ENCODE measurements at regions not wholly inside any gene's neighbourhood (a gene's known extent, or its start where the extent isn't known, plus 50 kb on each side); places are given as distances from the start of the nearest gene placed in this dataset.

DNA sequence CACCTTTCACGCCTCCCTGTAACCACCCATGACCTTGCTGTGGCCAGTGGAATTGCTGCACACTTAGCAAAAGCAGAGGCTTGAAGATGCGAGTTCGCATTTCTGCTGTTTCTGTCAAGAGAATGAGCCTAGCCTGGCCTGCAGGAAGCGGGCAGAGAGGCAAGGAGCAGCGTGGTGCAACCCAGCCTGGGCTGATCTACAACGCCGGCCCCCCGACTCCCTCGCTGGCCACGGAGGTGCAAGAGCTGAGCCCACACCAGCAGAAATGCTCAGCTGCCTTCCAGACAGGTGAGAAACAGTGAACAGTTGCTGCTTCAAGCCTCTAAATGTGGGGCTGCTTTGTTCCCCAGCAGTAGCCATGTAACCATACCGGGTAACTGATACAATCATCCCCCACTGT lies 116.4 kb downstream of the NCOR2 start:
- Histone ChIP-seq H3K27ac (ENCODE audit: low read depth, low read length) (no peak overlapping the region), H4K20me1 (ENCODE audit: control insufficient read depth, insufficient read depth, low read depth, low read length) (peaks cover 4% of the 10 kb centered on the region; the same call in 1 of the 2 replicates), H3K27me3 (ENCODE audit: control insufficient read depth, low read length) (no peaks in the 10 kb centered on the region), H3F3A (ENCODE audit: control insufficient read depth, insufficient read depth) (no peaks in the 10 kb centered on the region), H3K4me1 (ENCODE audit: control insufficient read depth, low read length) (peaks cover 15% of the 10 kb centered on the region), H3K4me2 (ENCODE audit: low read length) (no peak overlapping the region), H3K9me2 (replicated peaks; ENCODE audit: control insufficient read depth, low read length) (no peaks in the 10 kb centered on the region), H3K79me2 (ENCODE audit: control insufficient read depth, low read length) (no peaks in the 10 kb centered on the region), H3K36me3 (ENCODE audit: control insufficient read depth, low read length) (no peaks in the 10 kb centered on the region; the same call in none of the 2 replicates), H3K4me3 (ENCODE audit: low read length) (no peak overlapping the region), H3K9me3 (ENCODE audit: control insufficient read depth, insufficient read depth, low read length) (no peaks in the 10 kb centered on the region)
- TF ChIP-seq, protein P1, sequence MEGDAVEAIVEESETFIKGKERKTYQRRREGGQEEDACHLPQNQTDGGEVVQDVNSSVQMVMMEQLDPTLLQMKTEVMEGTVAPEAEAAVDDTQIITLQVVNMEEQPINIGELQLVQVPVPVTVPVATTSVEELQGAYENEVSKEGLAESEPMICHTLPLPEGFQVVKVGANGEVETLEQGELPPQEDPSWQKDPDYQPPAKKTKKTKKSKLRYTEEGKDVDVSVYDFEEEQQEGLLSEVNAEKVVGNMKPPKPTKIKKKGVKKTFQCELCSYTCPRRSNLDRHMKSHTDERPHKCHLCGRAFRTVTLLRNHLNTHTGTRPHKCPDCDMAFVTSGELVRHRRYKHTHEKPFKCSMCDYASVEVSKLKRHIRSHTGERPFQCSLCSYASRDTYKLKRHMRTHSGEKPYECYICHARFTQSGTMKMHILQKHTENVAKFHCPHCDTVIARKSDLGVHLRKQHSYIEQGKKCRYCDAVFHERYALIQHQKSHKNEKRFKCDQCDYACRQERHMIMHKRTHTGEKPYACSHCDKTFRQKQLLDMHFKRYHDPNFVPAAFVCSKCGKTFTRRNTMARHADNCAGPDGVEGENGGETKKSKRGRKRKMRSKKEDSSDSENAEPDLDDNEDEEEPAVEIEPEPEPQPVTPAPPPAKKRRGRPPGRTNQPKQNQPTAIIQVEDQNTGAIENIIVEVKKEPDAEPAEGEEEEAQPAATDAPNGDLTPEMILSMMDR (IDR thresholded peaks at IDR 0.05; ENCODE audit: low read depth, low read length, poor library complexity, severe bottlenecking) = no peak
- no peak for TF ChIP-seq EZH2phosphoT487 (IDR thresholded peaks at IDR 0.05; ENCODE audit: borderline replicate concordance, low read length)

DNA sequence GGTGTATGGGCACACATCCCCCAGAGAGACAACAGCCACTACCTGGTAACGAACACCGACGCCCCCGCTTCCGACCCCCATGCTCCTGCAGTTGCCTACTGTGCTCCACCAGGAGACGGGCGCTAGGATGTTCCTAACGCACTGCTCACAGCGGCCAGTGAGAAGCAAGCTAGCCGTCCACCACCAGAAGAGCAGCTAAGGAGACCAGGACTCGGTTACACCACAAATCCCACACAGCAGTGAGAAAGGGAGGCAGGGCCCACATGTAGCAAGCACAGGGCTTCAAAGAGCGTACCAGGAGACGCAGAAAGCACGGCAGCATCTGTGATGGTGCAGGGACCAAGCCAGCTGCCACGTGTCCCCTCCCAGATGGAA lies 117.0 kb downstream of the NCOR2 start:
- no peaks in the 10 kb centered on the region; the same call in none of the 2 replicates for H3K36me3 ChIP-seq (ENCODE audit: control insufficient read depth, low read length)
- no peak for TF ChIP-seq EZH2phosphoT487 (IDR thresholded peaks at IDR 0.05; ENCODE audit: borderline replicate concordance, low read length)
- TF ChIP-seq, protein P1 (IDR thresholded peaks at IDR 0.05; ENCODE audit: low read depth, low read length, poor library complexity, severe bottlenecking) = no peak
- no peaks in the 10 kb centered on the region for H3K9me2 ChIP-seq (replicated peaks; ENCODE audit: control insufficient read depth, low read length)
- H3K4me2 ChIP-seq (ENCODE audit: low read length) = no peak overlapping the region
- peaks cover 15% of the 10 kb centered on the region for H3K4me1 ChIP-seq (ENCODE audit: control insufficient read depth, low read length)
- no peak overlapping the region for H3K27ac ChIP-seq (ENCODE audit: low read depth, low read length)
- no peaks in the 10 kb centered on the region; the same call in 1 of the 2 replicates for H4K20me1 ChIP-seq (ENCODE audit: control insufficient read depth, insufficient read depth, low read depth, low read length)
- H3F3A ChIP-seq (ENCODE audit: control insufficient read depth, insufficient read depth) = no peaks in the 10 kb centered on the region
- H3K4me3 ChIP-seq (ENCODE audit: low read length) = no peak overlapping the region
- no peaks in the 10 kb centered on the region for H3K27me3 ChIP-seq (ENCODE audit: control insufficient read depth, low read length)
- H3K9me3 ChIP-seq (ENCODE audit: control insufficient read depth, insufficient read depth, low read length) = no peaks in the 10 kb centered on the region
- no peaks in the 10 kb centered on the region for H3K79me2 ChIP-seq (ENCODE audit: control insufficient read depth, low read length)

DNA sequence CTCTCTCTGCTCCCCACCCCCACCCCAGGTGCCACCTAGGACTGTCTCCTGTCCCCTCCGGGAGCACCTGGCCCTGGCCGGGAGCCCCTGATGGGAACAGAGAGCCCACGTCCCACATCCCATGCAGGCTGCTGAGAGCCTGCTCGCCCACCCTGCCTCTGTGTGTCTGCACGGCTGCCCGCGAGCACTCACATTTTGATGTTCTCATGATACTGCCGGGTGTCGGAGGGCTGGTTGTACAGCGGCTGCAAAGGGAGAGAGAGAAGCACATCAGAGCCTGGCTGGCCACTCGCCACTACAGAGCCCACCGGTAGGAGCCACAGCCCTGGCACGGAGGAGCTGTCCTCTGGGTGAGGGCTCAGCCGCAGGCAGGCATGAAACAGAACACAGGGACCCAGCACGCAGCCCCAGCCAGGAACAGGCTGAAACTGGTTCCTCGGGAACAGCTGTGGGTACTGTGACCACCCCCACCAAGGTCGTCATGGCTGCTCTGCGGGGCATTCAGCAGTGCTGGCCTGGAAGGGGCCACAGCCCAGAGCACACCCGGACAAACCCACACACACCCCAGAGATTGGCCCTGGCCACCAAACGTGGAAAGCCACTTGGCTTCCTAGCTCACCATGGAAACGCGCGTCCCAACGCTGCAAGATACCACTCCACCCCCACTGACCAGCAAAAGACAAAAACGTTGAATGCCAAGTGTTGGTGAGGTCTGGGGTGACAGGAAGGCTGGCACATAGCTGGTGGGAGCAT lies 117.6 kb downstream of the NCOR2 start:
- Histone ChIP-seq H3K27ac (ENCODE audit: low read depth, low read length) (no peak overlapping the region), H3K4me2 (ENCODE audit: low read length) (no peak overlapping the region), H3K36me3 (ENCODE audit: control insufficient read depth, low read length) (no peaks in the 10 kb centered on the region; the same call in none of the 2 replicates), H3F3A (ENCODE audit: control insufficient read depth, insufficient read depth) (no peaks in the 10 kb centered on the region), H3K27me3 (ENCODE audit: control insufficient read depth, low read length) (no peaks in the 10 kb centered on the region), H3K9me3 (ENCODE audit: control insufficient read depth, insufficient read depth, low read length) (no peaks in the 10 kb centered on the region), H3K4me3 (ENCODE audit: low read length) (no peak overlapping the region), H3K4me1 (ENCODE audit: control insufficient read depth, low read length) (peaks cover 15% of the 10 kb centered on the region), H4K20me1 (ENCODE audit: control insufficient read depth, insufficient read depth, low read depth, low read length) (no peaks in the 10 kb centered on the region; the same call in 1 of the 2 replicates), H3K79me2 (ENCODE audit: control insufficient read depth, low read length) (no peaks in the 10 kb centered on the region), H3K9me2 (replicated peaks; ENCODE audit: control insufficient read depth, low read length) (no peaks in the 10 kb centered on the region)
- TF ChIP-seq, protein P1 (IDR thresholded peaks at IDR 0.05; ENCODE audit: low read depth, low read length, poor library complexity, severe bottlenecking) = no peak
- no peak for TF ChIP-seq EZH2phosphoT487 (IDR thresholded peaks at IDR 0.05; ENCODE audit: borderline replicate concordance, low read length)
